HG03103 (cell line): ENCODE measurements at regions not wholly inside any gene's neighbourhood (a gene's known extent, or its start where the extent isn't known, plus 50 kb on each side); places are given as distances from the start of the nearest gene placed in this dataset.
"Not testable (repeated sequence)": the region's sequence is repeated elsewhere in the genome, so short reads cannot be mapped to it uniquely, and the experiment has no call there.

ENCODE experiments used
- ATAC-seq: cut with Tn5 transposase; IDR thresholded peaks from one replicate; pipeline ENCODE4 v1.9.1; 2021; ENCODE audit warnings: low read depth; ENCODE audit not compliant: unreplicated experiment

DNA sequence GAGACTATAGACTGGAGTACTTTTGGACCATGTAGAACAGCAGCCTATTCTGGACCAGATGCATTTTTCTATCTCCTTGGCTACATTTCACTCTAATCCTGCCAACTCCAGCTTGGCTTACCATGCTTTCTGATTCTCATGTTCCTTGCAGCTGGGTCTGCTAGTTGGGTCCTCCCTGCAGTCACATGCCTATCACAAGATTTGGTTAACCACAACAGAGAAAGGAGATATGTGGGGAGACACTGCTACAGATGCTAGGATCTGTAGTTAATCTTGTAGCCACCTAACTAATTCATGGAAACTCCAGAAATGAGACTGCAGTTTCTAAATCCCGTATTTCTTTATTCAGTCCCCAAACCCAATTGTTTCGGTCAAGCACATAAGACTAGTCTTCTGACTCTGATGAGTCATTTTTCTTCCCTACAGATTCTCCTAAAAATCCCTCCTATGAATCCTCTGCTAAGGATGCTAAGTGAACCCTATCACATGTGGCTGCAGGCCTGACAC lies 410.6 kb downstream of the DAD1 start:
- no peak for ATAC-seq

DNA sequence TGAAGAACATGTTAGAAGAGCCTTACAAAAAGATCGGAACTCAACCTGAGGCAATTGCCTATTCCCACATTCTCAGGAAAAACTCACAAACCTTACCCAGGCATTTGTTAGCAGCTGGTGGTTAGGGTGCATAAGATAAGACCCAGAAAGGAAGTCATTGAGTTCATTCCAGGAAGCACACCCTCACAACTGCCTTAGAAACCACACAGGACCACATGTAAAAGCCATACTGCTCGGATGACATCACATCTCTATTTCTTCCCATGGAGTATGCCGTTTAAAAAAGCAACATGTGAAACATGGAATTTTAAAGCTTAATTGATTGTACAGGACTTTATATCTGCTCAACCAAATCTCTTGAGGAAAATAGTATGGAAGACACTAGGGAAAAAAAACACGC lies 411.2 kb downstream of the DAD1 start:
- no peak for ATAC-seq

DNA sequence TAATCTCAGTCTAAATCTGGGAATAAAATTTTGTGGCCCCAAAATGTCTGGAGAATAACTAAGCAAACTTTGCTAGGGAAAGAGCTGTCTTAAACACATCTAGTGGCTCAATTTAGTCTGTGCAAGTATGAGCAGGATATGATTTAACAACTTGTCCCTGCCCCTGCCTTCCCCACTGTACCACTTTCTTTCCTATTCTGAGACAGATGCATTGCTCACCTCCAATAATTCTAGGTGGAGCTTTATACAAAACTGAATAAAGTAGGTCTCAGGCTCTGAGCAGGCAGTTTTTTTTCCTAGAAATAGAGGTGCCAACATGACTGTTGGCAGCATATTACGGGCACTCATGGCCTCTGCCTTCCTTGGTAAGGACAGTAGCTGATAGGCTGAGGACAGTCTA lies 412.1 kb downstream of the DAD1 start:
- no peak for ATAC-seq

DNA sequence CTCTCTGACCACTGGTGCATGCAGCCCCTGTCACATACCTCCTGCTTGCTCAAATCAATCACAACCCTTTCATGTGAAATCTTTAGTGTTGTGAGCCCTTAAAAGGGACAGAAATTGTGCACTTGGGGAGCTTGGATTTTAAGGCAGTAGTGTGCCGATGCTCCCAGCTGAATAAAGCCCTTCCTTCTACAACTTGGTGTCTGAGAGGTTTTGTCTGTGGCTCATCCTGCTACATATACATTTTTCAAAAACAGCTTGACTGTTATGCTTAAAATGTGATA lies 413.8 kb downstream of the DAD1 start:
- ATAC-seq, result not testable (repeated sequence)

DNA sequence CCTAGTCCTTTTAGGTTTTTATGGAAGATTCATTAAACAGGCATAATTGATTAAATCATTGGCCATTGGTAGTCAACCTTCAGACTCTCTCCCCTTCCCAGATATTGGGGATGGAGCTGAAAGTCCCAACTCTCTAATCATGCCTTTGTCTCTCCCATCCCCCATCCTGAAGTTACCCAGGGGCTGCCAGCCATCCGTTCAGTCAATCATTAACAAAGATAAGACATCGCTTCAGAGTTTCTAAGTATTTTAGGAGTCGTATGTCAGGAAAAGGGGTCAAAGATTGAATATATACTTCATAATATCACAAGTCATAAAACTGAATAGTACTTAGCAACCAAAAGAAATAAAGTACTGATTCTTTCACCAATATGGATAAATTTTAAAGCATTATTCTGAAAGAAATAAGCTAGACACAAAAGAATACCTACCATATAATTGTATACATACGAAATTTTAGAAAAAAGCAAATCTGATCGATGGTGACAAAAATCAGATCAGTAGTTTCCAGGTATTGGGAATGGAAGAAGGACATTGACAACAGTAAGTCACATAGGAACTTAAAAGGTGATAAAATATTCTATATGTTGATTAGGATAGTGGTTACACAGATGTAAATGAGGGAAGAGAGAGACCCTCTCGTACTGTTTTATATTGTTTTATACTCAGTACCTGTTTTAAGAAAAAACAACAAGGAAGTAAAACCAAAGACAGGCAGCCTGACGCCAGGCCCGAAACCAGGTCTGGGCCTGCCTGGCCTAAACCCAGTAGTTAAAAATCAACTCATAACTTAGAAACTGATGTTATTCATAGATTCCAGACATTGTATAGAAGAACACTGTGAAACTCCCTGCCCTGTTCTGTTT lies 414.4 kb downstream of the DAD1 start:
- no peak for ATAC-seq

DNA sequence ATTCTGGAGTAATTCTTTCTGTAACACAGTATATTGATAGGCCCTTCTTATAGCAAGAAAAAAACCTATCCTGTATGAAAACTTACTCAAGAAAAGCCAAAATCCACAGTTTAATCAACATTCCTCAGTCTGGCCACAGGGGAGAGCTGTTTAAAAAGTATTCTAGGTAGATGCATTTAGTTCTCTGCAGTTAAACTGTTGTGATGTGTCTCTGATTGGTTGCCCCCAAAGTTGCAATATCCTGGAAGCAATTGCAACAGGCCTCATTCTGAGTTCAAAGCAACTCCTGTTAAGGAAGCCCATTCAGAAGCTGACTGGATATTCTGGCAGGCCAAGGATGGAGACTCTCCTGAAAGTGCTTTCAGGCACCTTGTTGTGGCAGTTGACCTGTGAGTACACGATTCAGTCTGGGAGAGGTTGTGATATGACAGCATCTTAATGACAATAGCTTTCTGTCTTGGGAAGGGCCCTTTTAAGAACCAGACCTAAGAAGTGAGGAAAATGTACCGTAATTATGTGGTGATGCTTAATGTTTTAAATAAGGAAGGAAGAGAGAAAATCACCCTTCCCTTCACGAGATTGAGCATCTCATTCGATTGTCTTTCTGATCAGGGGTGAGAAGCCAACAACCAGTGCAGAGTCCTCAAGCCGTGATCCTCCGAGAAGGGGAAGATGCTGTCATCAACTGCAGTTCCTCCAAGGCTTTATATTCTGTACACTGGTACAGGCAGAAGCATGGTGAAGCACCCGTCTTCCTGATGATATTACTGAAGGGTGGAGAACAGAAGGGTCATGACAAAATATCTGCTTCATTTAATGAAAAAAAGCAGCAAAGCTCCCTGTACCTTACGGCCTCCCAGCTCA lies 420.7 kb downstream of the DAD1 start:
- no peak for ATAC-seq

DNA sequence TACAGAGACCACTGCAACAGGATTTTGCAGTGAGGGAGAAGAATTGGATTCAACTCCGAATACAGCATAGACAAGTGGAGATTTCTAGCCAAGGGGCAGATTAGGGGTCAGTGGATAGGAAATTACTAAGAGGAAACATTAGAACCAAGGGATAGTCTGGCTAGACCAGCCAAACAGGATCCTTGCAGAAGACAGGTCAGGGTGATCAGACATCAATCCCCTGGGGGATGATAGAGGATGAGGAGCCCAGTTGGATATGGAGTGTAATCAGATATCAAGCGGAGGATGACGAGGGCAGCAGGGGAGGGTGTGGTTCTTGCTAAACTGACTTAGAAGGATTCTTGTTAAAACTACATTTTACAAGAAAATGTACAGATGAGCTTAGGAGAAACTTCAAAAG lies 424.4 kb downstream of the DAD1 start:
- ATAC-seq, result no peak

DNA sequence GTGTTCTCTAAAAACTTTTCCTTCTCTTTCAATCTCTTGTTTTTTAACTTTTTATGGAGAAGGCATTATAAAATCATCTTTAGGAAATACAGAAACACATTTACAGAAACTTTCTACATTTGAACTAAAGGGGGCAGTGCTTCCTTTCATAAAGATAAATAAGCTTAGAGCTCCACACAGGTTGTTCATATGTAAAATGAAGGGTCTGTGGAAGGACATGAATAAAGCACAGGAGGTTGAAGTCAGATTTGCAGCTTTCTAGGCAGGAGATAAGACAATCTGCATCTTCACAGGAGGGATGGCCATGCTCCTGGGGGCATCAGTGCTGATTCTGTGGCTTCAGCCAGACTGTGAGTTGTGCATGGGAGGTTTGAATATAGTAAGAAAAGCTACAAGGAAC lies 426.0 kb downstream of the DAD1 start:
- no peak for ATAC-seq

DNA sequence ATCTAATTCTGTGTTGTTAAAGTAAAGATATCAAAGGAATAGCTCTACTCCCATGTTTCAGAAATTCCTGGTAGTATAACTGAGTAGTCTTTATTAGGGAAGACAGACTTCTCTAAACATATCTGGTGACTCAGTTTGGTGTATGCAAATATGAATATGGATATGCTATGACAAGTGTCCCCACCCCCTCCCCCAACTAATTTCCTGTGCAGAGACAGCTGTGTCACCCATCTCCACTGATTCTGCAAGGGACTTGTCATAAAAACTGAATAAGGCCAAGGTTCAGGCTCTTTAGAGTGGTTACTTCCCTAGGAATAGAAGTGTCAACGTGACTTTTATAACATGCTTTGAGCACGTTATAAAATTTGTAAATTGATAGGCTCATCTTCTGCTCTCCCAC lies 429.1 kb downstream of the DAD1 start:
- no peak for ATAC-seq

DNA sequence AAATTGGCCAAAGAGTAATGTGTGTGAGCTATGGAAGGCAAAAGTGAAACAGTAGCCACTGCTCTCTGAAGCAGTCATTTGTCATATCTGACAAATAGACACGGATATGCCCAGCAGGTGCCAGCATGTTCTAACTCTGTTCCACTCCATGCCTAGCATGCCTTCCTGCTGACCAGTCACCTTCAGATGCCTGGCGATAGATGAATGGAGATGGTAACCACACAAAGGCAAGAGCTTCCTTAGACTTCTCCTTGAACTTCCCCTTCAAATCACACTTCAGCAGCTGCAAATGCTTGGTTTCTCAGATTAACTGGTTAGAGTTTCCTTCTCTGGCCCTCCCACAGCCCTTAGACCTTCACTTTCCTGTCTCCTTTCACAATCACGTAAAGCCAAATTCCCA lies 429.9 kb downstream of the DAD1 start:
- ATAC-seq, result no peak

DNA sequence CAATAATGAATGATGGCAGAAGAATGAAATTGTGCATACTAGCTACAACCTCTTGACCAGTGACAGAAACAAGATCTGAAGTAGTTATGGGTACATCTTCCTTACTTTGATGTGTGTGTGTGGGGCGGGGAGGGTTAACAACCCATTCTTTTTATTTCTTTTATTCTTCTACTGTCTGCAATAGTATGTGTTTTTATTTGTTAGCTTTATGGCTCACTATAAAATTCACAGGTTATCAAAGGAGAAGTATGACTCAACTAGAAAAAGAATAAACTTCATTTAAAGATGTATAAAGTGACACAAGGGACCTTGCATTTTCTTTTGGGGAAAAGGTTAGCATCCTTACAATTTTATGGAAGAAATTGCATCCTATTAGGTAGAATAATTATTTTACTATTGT lies 430.5 kb downstream of the DAD1 start:
- no peak for ATAC-seq

DNA sequence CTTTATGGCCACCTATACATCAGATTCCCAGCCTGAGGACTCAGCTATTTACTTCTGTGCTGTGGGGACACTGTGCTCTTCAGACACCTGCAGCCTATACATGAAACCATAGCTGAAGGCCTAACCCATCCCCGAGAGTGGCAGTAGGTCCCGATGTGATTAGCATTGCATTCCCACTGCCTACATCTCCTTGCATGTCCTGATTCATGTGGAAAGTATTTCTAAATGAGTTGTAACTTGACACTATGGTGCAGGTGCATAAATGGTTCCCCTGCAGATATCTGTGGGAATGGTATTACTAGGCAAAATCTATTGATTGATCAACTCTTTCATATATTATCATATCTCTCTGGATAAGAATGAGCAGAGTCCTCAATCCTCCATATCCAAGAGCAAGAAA lies 433.5 kb downstream of the DAD1 start:
- ATAC-seq, result no peak

DNA sequence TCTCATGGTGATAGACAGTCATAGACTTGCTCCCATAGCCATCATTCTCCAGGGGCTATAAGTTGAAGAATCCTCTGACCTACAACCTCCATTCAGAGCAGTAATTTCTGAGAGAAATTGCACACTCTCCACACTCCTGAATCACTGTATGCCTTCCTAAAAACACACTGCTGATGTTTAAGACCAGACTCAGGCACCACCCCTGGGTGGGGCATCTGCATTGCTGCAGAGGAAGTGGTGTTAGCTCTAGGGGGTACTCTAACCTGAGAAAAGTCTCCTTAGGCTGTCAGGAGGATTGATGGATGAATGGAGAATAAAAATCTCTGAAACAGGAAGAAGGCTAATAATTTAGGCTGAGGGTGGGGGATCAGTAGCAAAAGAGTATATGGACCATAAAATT lies 436.1 kb downstream of the DAD1 start:
- ATAC-seq, result no peak

DNA sequence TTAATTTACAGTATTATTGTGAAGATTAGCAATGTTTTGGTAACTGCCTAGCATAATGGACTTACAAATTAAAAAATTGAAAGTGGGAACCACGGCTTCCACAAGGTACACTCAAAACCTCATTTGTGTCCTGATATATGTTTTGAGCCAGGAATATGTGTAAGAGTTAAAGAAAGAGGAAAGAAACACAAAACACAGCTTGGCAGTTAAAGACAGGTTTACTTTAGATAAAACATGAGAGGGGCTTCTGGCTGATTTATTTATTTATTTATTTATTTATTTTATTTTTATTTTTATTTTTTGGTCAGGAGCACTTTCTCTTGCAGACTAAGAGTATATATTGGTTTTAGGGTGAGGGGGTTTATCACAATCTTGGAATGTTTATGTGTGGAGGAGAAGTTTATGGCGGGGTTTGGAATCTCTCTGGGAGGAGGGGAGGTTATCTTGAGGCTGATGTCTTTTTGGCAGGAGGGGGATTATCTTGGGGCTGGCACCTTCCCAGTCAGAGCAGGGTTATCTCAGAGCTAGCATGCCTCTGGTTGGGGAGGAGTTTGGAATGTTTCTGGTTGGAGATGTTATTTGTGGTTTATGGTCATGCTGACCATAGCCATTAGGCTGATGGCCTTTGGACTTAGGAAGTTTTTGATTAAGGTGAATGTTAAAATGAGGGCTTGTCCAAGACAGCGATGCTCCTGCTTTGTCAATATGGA lies 436.7 kb downstream of the DAD1 start:
- ATAC-seq, result no peak

DNA sequence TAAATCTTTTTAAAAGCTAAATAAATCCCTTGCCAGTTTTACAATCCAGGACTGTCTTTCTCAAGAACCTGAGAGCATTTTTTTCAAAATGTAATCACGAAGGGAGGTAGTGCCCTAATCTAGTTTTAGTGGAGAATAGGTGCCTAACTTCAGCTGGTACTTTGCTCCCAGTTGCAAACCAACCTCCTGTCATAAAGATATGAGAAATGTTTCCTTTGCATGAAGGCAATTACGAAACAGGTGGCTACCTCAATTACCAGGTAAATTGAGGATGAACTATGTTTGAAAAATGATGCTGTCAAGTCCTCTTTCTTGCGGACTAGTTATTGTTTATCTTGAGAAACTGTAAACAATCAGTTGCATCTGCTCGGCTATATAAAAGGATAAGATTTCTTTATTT lies 437.9 kb downstream of the DAD1 start:
- ATAC-seq, result no peak

DNA sequence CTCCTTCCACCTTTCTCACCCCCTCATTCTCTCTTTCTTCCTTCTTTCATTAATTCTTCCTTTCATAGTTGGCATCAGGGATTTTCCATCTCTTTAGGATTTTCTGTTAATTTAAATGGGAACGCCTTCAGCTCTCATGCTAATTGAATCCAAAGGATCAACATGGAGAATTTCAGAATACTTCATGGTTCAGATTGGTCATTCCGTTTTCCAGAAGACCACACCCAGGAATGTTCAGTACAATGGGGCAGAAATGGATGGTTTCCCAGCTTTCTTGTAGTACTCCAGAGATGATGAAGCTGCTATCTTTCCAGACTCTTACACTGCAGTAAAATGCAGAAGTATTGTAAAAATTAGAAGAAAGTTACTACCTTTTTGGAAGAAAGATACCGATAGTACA lies 440.0 kb downstream of the DAD1 start:
- no peak for ATAC-seq

DNA sequence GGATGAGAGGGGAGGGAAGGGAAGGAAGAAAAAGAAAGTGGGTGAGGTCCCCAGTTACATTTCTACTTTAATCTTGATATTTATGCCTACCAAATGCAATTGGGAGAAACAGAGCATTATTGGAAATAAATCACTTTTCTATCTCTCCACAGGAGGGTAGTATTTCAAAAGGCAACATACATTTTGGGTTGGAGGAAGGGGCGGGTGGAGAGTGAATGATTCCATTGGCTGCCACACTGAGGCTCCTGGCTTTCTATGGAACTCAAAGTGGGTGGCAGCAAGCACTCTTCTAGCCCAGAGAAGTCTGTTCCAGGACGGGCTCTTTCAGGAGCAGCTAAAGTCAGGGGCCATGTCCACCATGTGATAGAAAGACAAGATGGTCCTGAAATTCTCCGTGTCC lies 441.3 kb downstream of the DAD1 start:
- ATAC-seq, result no peak

DNA sequence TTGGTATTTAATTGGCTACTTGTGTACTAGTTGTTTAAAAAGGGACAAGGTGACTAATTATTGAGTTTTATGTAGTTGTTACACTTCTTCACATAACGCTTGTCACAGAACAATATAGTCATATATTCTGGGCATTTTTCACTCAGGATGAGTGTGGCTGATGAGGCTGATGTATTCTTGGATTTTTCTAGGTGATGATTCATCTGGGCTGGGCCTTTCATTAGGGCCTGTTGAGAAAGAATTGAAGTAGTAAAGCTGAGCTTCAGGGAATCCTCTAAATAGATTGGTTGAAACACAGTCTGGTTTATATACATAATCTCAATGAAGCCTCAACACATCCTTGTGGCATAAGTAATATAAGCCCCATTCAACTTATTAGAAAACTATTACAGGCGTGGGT lies 445.7 kb downstream of the DAD1 start:
- ATAC-seq, result no peak

DNA sequence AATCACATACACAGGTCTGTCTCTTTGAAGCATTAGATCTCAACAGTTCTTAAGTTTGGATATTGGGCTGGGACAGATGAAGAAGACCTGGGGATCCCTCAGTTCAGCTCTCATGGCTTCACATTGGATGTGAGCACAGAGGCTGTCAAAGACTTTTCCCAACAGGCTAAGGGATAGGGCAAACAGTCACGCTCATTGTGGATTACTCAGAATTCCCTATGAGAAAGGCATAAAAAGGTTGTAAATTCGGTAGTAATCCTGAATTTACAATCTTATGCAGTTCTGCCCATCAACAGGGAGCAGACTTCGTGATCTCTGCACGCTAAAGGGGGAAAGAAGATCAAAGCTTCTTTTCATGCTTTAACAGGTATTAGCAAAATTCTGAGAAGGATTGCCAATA lies 448.4 kb downstream of the DAD1 start:
- ATAC-seq, result no peak

DNA sequence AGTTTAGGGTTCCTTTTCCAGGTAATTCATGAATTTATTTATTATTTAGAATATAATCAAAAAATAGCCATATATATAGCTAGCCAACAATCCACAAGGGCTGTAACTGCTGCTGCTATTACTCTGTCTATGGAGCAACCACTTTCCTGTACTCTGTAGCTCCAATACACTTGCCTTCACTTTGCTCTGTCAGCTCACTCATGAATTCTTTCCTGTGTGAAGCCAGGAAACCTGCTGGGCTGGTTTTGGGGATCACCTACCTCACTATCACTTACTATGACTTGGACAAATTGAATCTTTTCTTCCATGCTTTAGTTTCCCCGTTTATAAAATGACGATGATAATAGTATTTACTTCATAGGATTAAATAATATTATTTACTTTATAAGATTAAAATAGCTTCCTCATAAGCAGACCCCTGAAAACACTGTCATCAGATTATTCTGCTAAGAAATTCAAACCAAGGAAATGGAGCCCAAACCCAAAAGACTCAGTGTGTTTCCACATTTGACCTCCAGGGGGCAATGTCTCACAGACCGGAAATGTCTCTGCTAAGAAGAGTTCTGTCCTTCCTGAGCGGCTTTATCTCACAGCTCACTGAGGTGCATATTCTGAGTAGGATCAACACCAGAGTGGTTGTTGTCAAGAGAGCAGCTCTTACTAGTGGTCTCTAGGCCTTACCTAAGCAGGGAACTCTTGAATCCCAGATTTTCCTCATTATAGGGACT lies 457.1 kb downstream of the DAD1 start:
- ATAC-seq, result no peak
